ENCODE measurements at regions not wholly inside any gene's neighbourhood (a gene's known extent, or its start where the extent isn't known, plus 50 kb on each side); places are given as distances from the start of the nearest gene placed in this dataset.

DNA sequence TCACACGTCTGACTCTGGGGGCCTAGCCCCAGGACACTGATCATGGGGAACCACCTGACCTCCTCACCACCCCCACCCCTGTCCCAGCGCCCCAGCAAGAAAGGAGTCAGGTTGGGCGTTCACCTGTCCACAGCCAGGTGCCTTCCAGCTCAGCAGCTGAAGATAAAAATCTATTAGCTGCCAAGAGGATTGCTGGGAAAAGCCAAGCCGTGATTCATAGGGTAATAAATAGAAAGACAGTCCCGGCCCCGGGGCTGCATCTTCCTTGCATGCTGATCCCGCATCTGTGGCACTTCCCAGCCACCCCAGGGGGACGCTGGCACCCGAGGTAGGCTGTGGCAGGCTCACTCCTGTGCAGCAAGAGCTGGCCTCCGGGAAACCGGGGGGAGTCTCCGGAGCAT lies 70.2 kb upstream of the NCOR2 start:
- Mint-ChIP-seq H3K4me3 (no peak overlapping the region), H3K27ac (no peak overlapping the region), H3K36me3 (ENCODE audit: low read depth) (no peaks in the 10 kb centered on the region), H3K27me3 (ENCODE audit: low read depth, poor library complexity) (peaks cover 32% of the 10 kb centered on the region), H3K4me1 (peaks cover 29% of the 10 kb centered on the region), H3K9me3 (peaks cover 3% of the 10 kb centered on the region)
- DNase-seq, result no peak
- TF ChIP-seq, protein P1, sequence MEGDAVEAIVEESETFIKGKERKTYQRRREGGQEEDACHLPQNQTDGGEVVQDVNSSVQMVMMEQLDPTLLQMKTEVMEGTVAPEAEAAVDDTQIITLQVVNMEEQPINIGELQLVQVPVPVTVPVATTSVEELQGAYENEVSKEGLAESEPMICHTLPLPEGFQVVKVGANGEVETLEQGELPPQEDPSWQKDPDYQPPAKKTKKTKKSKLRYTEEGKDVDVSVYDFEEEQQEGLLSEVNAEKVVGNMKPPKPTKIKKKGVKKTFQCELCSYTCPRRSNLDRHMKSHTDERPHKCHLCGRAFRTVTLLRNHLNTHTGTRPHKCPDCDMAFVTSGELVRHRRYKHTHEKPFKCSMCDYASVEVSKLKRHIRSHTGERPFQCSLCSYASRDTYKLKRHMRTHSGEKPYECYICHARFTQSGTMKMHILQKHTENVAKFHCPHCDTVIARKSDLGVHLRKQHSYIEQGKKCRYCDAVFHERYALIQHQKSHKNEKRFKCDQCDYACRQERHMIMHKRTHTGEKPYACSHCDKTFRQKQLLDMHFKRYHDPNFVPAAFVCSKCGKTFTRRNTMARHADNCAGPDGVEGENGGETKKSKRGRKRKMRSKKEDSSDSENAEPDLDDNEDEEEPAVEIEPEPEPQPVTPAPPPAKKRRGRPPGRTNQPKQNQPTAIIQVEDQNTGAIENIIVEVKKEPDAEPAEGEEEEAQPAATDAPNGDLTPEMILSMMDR (IDR thresholded peaks at IDR 0.05), result no peak

DNA sequence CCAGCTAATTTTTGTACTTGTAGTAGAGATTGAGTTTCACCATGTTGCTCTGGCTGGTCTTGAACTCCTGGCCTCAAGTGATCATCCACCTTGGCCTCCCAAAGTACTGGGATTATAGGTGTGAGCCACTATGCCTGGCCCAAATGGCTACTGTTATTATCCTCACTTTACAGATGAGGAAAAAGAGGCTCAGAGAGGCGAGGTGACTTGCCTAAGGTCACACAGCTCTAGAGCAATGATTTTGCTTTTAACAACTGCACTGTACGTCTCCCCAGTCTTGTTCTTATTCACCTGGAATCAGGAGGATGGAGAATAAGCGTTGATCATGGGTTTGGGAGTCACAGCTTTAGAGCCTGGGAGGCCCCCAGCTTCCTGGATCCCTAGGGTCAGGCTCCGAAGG lies 69.8 kb upstream of the NCOR2 start:
- Mint-ChIP-seq H3K36me3 (ENCODE audit: low read depth) (no peaks in the 10 kb centered on the region), H3K27ac (no peak overlapping the region), H3K27me3 (ENCODE audit: low read depth, poor library complexity) (peaks cover 28% of the 10 kb centered on the region), H3K4me1 (peaks cover 34% of the 10 kb centered on the region), H3K9me3 (peaks cover 3% of the 10 kb centered on the region), H3K4me3 (no peak overlapping the region)
- DNase-seq, result no peak
- TF ChIP-seq, protein P1 (IDR thresholded peaks at IDR 0.05), result no peak

DNA sequence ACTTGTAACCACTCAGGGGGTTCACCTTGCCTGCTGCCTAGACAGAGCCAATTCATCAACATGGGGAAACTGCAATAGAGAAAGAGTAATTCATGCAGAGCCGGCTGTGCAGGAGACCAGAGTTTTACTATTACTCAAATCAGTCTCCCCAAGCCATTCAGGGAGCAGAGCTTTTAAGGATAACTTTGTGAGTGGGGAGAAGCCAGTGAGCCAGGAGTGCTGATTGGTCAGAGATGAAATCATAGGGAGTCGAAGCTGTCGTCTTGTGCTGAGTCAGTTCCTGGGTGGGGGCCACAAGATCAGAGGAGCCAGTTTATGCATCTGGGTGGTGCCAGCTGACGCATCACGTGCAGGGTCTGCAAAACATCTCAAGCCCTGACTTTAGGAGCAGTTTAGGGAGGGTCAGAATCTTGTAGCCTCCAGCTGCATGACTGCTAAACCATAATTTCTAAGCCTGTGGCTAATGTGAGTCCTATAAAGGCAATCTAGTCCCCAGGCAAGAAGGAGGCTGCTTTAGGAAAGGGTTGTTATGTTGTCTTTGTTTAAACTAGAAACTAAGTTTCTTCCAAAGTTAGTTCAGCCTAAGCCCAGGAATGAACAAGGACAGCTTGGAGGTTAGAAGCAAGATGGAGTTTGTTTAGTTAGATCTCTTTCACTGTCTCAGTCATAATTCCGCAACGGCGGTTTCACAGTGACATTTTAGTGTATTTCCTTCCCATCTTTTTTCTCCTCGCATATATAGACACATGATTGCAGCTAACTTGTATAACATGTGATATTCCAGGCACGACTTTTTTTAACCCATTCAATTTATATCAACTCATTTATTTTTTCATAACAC lies 68.9 kb upstream of the NCOR2 start:
- H3K27ac Mint-ChIP-seq, result no peak overlapping the region
- TF ChIP-seq, protein P1 (IDR thresholded peaks at IDR 0.05), result no peak
- H3K27me3 Mint-ChIP-seq (ENCODE audit: low read depth, poor library complexity), result peaks cover 27% of the 10 kb centered on the region
- H3K9me3 Mint-ChIP-seq, result peaks cover 3% of the 10 kb centered on the region
- peaks cover 37% of the 10 kb centered on the region for H3K4me1 Mint-ChIP-seq
- no peaks in the 10 kb centered on the region for H3K36me3 Mint-ChIP-seq (ENCODE audit: low read depth)
- DNase-seq, result no peak
- no peak overlapping the region for H3K4me3 Mint-ChIP-seq

DNA sequence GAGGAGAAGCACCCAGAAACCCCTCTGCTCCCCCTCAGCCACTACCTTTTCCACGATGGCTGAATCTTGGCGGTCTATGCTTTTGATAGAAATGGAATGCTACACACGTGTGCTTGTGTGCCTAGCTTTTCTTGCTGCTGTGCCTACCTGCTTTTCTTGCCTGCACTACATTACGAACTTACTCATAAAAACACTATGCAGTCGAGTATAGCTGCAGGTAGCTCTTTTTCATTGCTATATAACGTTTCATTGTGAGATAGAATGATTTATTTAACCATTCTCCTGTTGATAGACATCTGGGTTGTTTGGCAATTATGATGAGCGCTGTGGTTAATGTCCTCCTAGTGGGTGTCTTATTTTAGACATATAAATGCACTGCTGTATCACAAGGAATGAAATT lies 67.9 kb upstream of the NCOR2 start:
- DNase-seq, result no peak
- H3K27ac Mint-ChIP-seq, result no peak overlapping the region
- no peak overlapping the region for H3K4me3 Mint-ChIP-seq
- peaks cover 7% of the 10 kb centered on the region for H3K9me3 Mint-ChIP-seq
- H3K4me1 Mint-ChIP-seq, result peaks cover 47% of the 10 kb centered on the region
- TF ChIP-seq, protein P1 (IDR thresholded peaks at IDR 0.05), result no peak
- peaks cover 20% of the 10 kb centered on the region for H3K27me3 Mint-ChIP-seq (ENCODE audit: low read depth, poor library complexity)
- no peaks in the 10 kb centered on the region for H3K36me3 Mint-ChIP-seq (ENCODE audit: low read depth)

DNA sequence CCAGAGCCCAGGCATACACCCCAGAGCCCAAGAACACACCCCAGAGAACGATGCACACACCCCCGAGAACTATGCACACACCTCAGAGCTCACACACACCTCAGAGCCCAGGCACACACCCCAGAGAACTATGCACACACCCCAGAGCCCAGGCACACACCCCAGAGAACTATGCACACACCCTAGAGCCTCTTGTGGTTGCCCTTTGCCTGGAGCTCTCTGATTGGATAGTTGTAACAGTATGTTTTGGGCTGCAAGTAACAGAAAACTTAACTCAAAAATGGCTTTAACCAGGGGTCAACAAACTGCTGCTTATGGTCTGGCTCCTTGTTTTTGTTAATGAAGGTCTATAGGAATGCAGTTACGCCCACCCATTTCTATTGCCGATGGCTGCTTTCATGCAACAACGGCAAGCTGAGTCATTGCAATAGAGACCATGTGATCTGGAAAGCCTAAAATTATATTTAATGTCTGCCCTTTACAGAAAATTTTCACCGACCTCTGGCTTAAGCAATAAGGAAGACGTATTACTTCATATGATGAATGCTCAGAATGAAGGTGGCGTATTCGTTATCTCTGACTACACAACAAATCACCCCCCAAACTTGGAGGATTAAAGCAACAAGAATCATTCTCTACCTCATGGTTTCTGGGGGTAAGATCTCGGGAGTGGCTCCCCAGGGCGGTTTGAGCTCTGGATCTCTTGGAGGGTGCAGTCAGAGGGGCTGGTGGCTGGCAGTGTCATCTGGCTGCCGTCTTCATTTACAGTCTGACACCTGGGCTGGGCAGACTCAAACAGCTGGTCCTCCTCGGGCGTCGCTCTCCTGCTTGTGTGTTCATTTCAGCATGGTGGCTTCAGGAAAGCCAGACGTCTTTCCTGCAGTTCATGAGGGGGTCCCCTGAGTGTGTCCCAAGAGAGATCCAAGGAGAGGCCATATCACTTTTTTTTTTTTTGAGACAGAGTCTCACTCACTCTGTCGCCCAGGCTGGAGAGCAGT lies 66.3 kb upstream of the NCOR2 start:
- Mint-ChIP-seq H3K4me1 (peaks cover 51% of the 10 kb centered on the region), H3K9me3 (peaks cover 5% of the 10 kb centered on the region), H3K27me3 (ENCODE audit: low read depth, poor library complexity) (peaks cover 14% of the 10 kb centered on the region), H3K36me3 (ENCODE audit: low read depth) (no peaks in the 10 kb centered on the region), H3K27ac (no peak overlapping the region), H3K4me3 (no peak overlapping the region)
- no peak for DNase-seq
- TF ChIP-seq, protein P1 (IDR thresholded peaks at IDR 0.05), result no peak

Measured in nephron progenitor cell (in vitro differentiated cells).